Gastroesophageal sphincter (tissue), 4 donors: ENCODE measurements at regions not wholly inside any gene's neighbourhood (a gene's known extent, or its start where the extent isn't known, plus 50 kb on each side); places are given as distances from the start of the nearest gene placed in this dataset.

ENCODE experiments used
- ATAC-seq: fragments of 150-250 bp; one replicate; pipeline ENCODE4 v1.9.1; 2016; ENCODE audit warnings: mild to moderate bottlenecking, moderate library complexity
- H3K27ac ChIP-seq, 4 donors: fragments of 200-600 bp; sonication (generic) in 3 of 4; 1 replicate in 3 of 4; 2 replicates in 1 of 4; pipeline ENCODE4 v1.5.1; 2016 to 2019
- H3K27me3 ChIP-seq: fragments of 200-600 bp; sonication (generic); one replicate; pipeline ENCODE4 v1.5.1; 2019
- H3K36me3 ChIP-seq, 2 donors: fragments of 200-600 bp; sonication (generic); one replicate each; pipeline ENCODE4 v1.5.1; 2019; ENCODE audit warnings: control low read depth in 1 of 2
- H3K4me1 ChIP-seq, 3 donors: fragments of 200-600 bp; sonication (generic); 1 replicate in 2 of 3; 2 replicates in 1 of 3; pipeline ENCODE4 v1.5.1; 2016 to 2019; ENCODE audit warnings: control low read depth in 2 of 3
- H3K4me3 ChIP-seq, 2 donors: fragments of 200-600 bp; sonication (generic); one replicate each; pipeline ENCODE4 v1.5.1; 2019; ENCODE audit warnings: mild to moderate bottlenecking in 1 of 2, moderate library complexity in 1 of 2
- H3K9me3 ChIP-seq, 3 donors: fragments of 200-600 bp; sonication (generic); one replicate each; pipeline ENCODE4 v1.5.1; 2017 to 2019; ENCODE audit warnings: control low read depth in 2 of 3
- CTCF ChIP-seq, 4 experiments: fragments of 200-600 bp in 2 of 4; fragments of 450-650 bp in 2 of 4; sonication (generic) in 1 of 4; IDR thresholded peaks; one replicate each; pipeline ENCODE4 v1.5.1; 2017 to 2019; ENCODE audit warnings: antibody characterized with exemption in 4 of 4, mild to moderate bottlenecking in 2 of 4, moderate library complexity in 2 of 4
- EP300 ChIP-seq: sonication (generic); formaldehyde crosslinking; IDR thresholded peaks from one replicate; pipeline ENCODE4 v1.6.1; 2017; ENCODE audit warnings: antibody characterized with exemption, mild to moderate bottlenecking
- POLR2A ChIP-seq, 2 donors: fragments of 450-650 bp; IDR thresholded peaks; one replicate each; pipeline ENCODE4 v1.6.1; 2017; ENCODE audit warnings: antibody characterized with exemption in 2 of 2, mild to moderate bottlenecking in 2 of 2, moderate library complexity in 1 of 2
- POLR2AphosphoS5 ChIP-seq: sonication (generic); formaldehyde crosslinking; IDR thresholded peaks from one replicate; pipeline ENCODE4 v1.6.1; 2017; ENCODE audit warnings: antibody characterized with exemption
- WGBS, 2 donors: methylation state at CpG; one replicate each; pipeline ENCODE4 v1.1.5; 2018; ENCODE audit warnings: low coverage in 1 of 2; 5-methylcytosine and 5-hydroxymethylcytosine counted together

- no peak for ATAC-seq
- Histone ChIP-seq H3K36me3 (no peaks in the 10 kb centered on the region), H3K27ac (no peak overlapping the region), H3K4me3 (no peak overlapping the region), H3K27me3 (no peaks in the 10 kb centered on the region), H3K9me3 (no peaks in the 10 kb centered on the region), H3K4me1 (no peaks in the 10 kb centered on the region)
- TF ChIP-seq POLR2A (IDR thresholded peaks at IDR 0.05): no peak
- TF ChIP-seq POLR2AphosphoS5: no peak
- TF ChIP-seq EP300: no peak
- no peak for TF ChIP-seq CTCF (IDR thresholded peaks at IDR 0.05)
Observed at GRCh38 chr18:51541230-51541629, 343.7 kb upstream of the MEX3C start.

- ATAC-seq: no peak
- no peaks in the 10 kb centered on the region for H3K9me3 ChIP-seq
- H3K27ac ChIP-seq: no peak overlapping the region
- no peaks in the 10 kb centered on the region for H3K4me1 ChIP-seq
- no peaks in the 10 kb centered on the region for H3K27me3 ChIP-seq
- H3K36me3 ChIP-seq: no peaks in the 10 kb centered on the region
- no peak for TF ChIP-seq POLR2A (IDR thresholded peaks at IDR 0.05)
- no peak for TF ChIP-seq EP300
- no peak for TF ChIP-seq POLR2AphosphoS5
- TF ChIP-seq CTCF (IDR thresholded peaks at IDR 0.05): no peak
- 18 to 31% methylated on average over 1 of the region's 1 CpG for WGBS, 2 donors
- no peak overlapping the region for H3K4me3 ChIP-seq
Observed at GRCh38 chr18:51543658-51544155, 346.2 kb upstream of the MEX3C start.

- Histone ChIP-seq H3K9me3 (no peaks in the 10 kb centered on the region), H3K4me3 (no peak overlapping the region), H3K4me1 (no peaks in the 10 kb centered on the region), H3K36me3 (no peaks in the 10 kb centered on the region), H3K27ac (no peak overlapping the region), H3K27me3 (no peaks in the 10 kb centered on the region)
- no peak for TF ChIP-seq POLR2A (IDR thresholded peaks at IDR 0.05)
- TF ChIP-seq POLR2AphosphoS5: no peak
- TF ChIP-seq EP300: no peak
- TF ChIP-seq CTCF (IDR thresholded peaks at IDR 0.05): no peak
- 74 to 76% methylated on average over 4 of the region's 4 CpGs for WGBS, 2 donors
- no peak for ATAC-seq
Observed at GRCh38 chr18:51545446-51545845, 348.0 kb upstream of the MEX3C start.

- 20 to 81% methylated on average over 1 to 2 of the region's 2 CpGs for WGBS, 2 donors
- Histone ChIP-seq H3K4me1 (no peaks in the 10 kb centered on the region), H3K27ac (no peak overlapping the region), H3K4me3 (no peak overlapping the region), H3K27me3 (peaks cover 9% of the 10 kb centered on the region), H3K9me3 (peaks cover 0 to 9% (median 0%) of the 10 kb centered on the region in 3 donors), H3K36me3 (no peaks in the 10 kb centered on the region)
- TF ChIP-seq EP300 (no peak), CTCF (IDR thresholded peaks at IDR 0.05) (no peak), POLR2AphosphoS5 (no peak), POLR2A (IDR thresholded peaks at IDR 0.05) (no peak)
- ATAC-seq: no peak
Observed at GRCh38 chr18:51559198-51559901, 361.9 kb upstream of the MEX3C start.

GRCh38 chr18:51559902-51560287, 362.4 kb upstream of the MEX3C start:
- no peak overlapping the region for H3K27ac ChIP-seq
- WGBS, 2 donors: 79% methylated on average over 1 of the region's 1 CpG
- H3K4me3 ChIP-seq: no peak overlapping the region
- H3K27me3 ChIP-seq: peaks cover 9% of the 10 kb centered on the region
- no peaks in the 10 kb centered on the region for H3K36me3 ChIP-seq
- peaks cover 0 to 3% (median 0%) of the 10 kb centered on the region in 3 donors for H3K9me3 ChIP-seq
- no peak for TF ChIP-seq CTCF (IDR thresholded peaks at IDR 0.05)
- no peak for TF ChIP-seq EP300
- no peak for TF ChIP-seq POLR2AphosphoS5
- no peak for TF ChIP-seq POLR2A (IDR thresholded peaks at IDR 0.05)
- H3K4me1 ChIP-seq: no peaks in the 10 kb centered on the region
- no peak for ATAC-seq
